SK-N-MC (cell line): ENCODE measurements at regions not wholly inside any gene's neighbourhood (a gene's known extent, or its start where the extent isn't known, plus 50 kb on each side); places are given as distances from the start of the nearest gene placed in this dataset.

ENCODE experiments used
- DNase-seq: peaks from one replicate; pipeline ENCODE4 v3.0.0-alpha.2; 2011; ENCODE audit warnings: low read depth, low spot score
- H3K27ac ChIP-seq: fragments of 200-600 bp; sonication (generic); 2 replicates; pipeline ENCODE4 v1.5.1; 2016; ENCODE audit warnings: mixed run types
- H3K36me3 ChIP-seq: fragments of 200-600 bp; sonication (generic); 2 replicates; pipeline ENCODE4 v1.6.1; 2017; ENCODE audit warnings: antibody characterized with exemption, low read length, mixed read lengths; ENCODE audit not compliant: insufficient read depth
- H3K4me3 ChIP-seq: fragments of 200-600 bp; sonication (generic); 2 replicates; pipeline ENCODE4 v1.5.1; 2016
- H3K9ac ChIP-seq: fragments of 200-600 bp; sonication (generic); 2 replicates; pipeline ENCODE4 v1.8.0; 2017; ENCODE audit warnings: mixed run types, mixed read lengths; ENCODE audit not compliant: insufficient read length
- H3K9me3 ChIP-seq: fragments of 200-600 bp; sonication (generic); 2 replicates; pipeline ENCODE4 v1.6.1; 2017; ENCODE audit warnings: low read depth, mild to moderate bottlenecking, antibody characterized with exemption, low read length, moderate library complexity, mixed read lengths
- EZH2 ChIP-seq: fragments of 200-600 bp; sonication (generic); IDR thresholded peaks from one replicate; pipeline ENCODE4 v1.6.1; 2017; ENCODE audit warnings: antibody characterized with exemption
- FOXP2 ChIP-seq: optimal IDR thresholded peaks from 2 replicates; pipeline ENCODE3; 2011; ENCODE audit warnings: mild to moderate bottlenecking, moderate library complexity; ENCODE audit not compliant: insufficient read depth; ENCODE audit errors: extremely low read length, control extremely low read depth
- POLR2AphosphoS5 ChIP-seq: IDR thresholded peaks from 2 replicates; pipeline ENCODE4 v1.6.1; 2012; ENCODE audit warnings: mild to moderate bottlenecking, low read depth, low read length, borderline replicate concordance

- no peak for DNase-seq
- peak overlapping the region; percentile 59; the same call in 1 of the 2 replicates for H3K27ac ChIP-seq
- TF ChIP-seq FOXP2 = peak; percentile 22
- no peak for TF ChIP-seq EZH2
- TF ChIP-seq POLR2AphosphoS5 = peak; percentile 88
These were observed 66.5 kb upstream of the PRKACB start for GRCh38 chr1:84077476-84078107.

DNA sequence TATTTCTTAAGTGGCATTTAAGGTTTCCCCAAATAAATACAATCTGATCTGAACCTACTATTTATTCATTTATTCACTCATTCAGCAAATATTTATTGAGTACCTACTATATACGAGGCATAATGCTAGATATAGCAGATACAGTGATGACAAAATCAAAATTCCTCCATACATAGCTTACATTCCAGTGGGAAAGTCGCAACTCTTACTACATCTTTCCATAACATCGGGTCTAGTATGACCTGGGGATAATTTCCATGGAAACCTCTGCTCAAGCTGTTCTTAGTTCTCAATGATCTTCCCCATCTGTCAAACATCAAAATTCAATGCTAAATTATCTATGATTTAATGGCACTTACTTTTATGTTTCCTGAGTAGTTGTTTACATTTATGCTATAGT, 70.8 kb upstream of the PRKACB start:
- peaks cover 5% of the 10 kb centered on the region; the same call in 1 of the 2 replicates for H3K9me3 ChIP-seq

More at GRCh38 chr1:84077476-84078107, 66.5 kb upstream of the PRKACB start:
- Histone ChIP-seq H3K4me3 (peak overlapping the region; percentile 95), H3K36me3 (peaks cover 18% of the 10 kb centered on the region), H3K9ac (peak overlapping the region; percentile 93), H3K9me3 (no peaks in the 10 kb centered on the region)

GRCh38 chr1:84069236-84069845, 70.4 kb upstream of the TTLL7 start:
- Histone ChIP-seq H3K4me3 (no peak overlapping the region), H3K36me3 (peaks cover 12% of the 10 kb centered on the region; the same call in 1 of the 2 replicates), H3K9me3 (peaks cover 5% of the 10 kb centered on the region; the same call in 1 of the 2 replicates), H3K9ac (no peak overlapping the region), H3K27ac (no peak overlapping the region)
- TF ChIP-seq POLR2AphosphoS5 (no peak), EZH2 (no peak), FOXP2 (no peak)
- DNase-seq = no peak

More for the DNA sequence above, 70.8 kb upstream of the PRKACB start:
- DNase-seq = no peak
- TF ChIP-seq EZH2 (no peak), POLR2AphosphoS5 (no peak), FOXP2 (no peak)
- Histone ChIP-seq H3K36me3 (peaks cover 23% of the 10 kb centered on the region), H3K4me3 (no peak overlapping the region), H3K9ac (no peak overlapping the region), H3K27ac (no peak overlapping the region)

- Histone ChIP-seq H3K9ac (no peak overlapping the region), H3K27ac (no peak overlapping the region), H3K4me3 (no peak overlapping the region), H3K36me3 (no peaks in the 10 kb centered on the region), H3K9me3 (no peaks in the 10 kb centered on the region)
- TF ChIP-seq EZH2 (no peak), FOXP2 (no peak)
- no peak for DNase-seq
These were observed 63.6 kb upstream of the TTLL7 start for GRCh38 chr1:84062496-84062895.

GRCh38 chr1:84061336-84061735, 62.4 kb upstream of the TTLL7 start:
- H3K9me3 ChIP-seq = no peaks in the 10 kb centered on the region
- no peak for TF ChIP-seq FOXP2
- no peak for TF ChIP-seq POLR2AphosphoS5
- TF ChIP-seq EZH2 = no peak
- no peaks in the 10 kb centered on the region for H3K36me3 ChIP-seq
- no peak overlapping the region for H3K27ac ChIP-seq
- H3K4me3 ChIP-seq = no peak overlapping the region
- H3K9ac ChIP-seq = no peak overlapping the region
- no peak for DNase-seq

GRCh38 chr1:84060781-84061180, 61.8 kb upstream of the TTLL7 start:
- DNase-seq = no peak
- Histone ChIP-seq H3K9ac (no peak overlapping the region), H3K9me3 (no peaks in the 10 kb centered on the region), H3K36me3 (no peaks in the 10 kb centered on the region), H3K27ac (no peak overlapping the region), H3K4me3 (no peak overlapping the region)
- TF ChIP-seq EZH2 = no peak
- no peak for TF ChIP-seq FOXP2
- TF ChIP-seq POLR2AphosphoS5 = no peak

DNA sequence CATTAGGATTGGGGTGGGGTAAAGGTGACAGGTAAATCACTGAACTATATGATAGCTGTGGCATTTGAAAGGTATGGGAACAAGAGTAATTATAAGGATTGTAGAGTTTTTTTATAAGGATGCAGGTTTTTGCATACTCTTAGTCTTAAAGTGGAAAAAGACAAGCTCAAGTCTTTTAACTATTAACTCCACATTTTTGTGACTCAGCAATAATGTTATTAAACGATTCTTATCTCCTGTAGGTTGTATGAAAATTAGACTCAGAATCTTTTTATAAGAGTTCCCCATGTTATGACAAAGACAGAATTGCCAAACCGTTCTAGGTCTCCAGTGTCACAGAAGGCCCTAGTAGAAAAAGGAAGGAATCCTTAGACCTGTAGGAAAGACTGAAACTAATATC, 49.9 kb upstream of the TTLL7 start:
- TF ChIP-seq POLR2AphosphoS5 (no peak), EZH2 (no peak), FOXP2 (no peak)
- Histone ChIP-seq H3K27ac (no peak overlapping the region), H3K4me3 (no peak overlapping the region), H3K9me3 (no peaks in the 10 kb centered on the region), H3K9ac (no peak overlapping the region), H3K36me3 (no peaks in the 10 kb centered on the region)
- DNase-seq = no peak
